A549 (cell line): ENCODE measurements at regions not wholly inside any gene's neighbourhood (a gene's known extent, or its start where the extent isn't known, plus 50 kb on each side); places are given as distances from the start of the nearest gene placed in this dataset.

ENCODE experiments used
- ATAC-seq, 2 experiments: fragments of 200-7000 bp in 1 of 2; fragments of >200 bp in 1 of 2; cut with Nextera tagmentation in 1 of 2; cut with Tn5 transposase in 1 of 2; 3 replicates each; pipeline versions ENCODE4 v1.8.0 to v1.9.1; 2018 to 2020; ENCODE audit warnings: mild to moderate bottlenecking in 1 of 2, moderate library complexity in 1 of 2
- CTCF ChIA-PET: fragments of 300-600 bp; sonication (Branson Sonifier 250); formaldehyde crosslinking; extraction: SDS; loops from one replicate; lab custom pipeline; 2021; ENCODE audit warnings: antibody characterized with exemption, inconsistent platforms; lab: Yijun Ruan, JAX
- POLR2A ChIA-PET: fragments of 350-600 bp; formaldehyde crosslinking; extraction: SDS; loops from one replicate; lab custom pipeline; 2021; ENCODE audit warnings: antibody characterized with exemption, inconsistent platforms; lab: Yijun Ruan, JAX
- DNase-seq, 2 experiments: peaks; one replicate each; pipeline versions ENCODE4 v3.0.0 to v3.0.0-alpha.2; 2011 to 2016; ENCODE audit warnings: low read depth in 1 of 2, low spot score in 1 of 2
- FAIRE-seq: peaks from 2 replicates; lab custom pipeline; 2011; peaks lifted over from hg19 to GRCh38; lab: Jason Lieb, UNC
- H3K27ac ChIP-seq, 2 experiments: fragments of >200 bp; sonication (Bioruptor Twin); formaldehyde crosslinking; 3 replicates each; pipeline ENCODE4 v1.5.1; 2016 to 2017
- H3K4me1 ChIP-seq: fragments of >200 bp; sonication (Bioruptor Twin); formaldehyde crosslinking; 3 replicates; pipeline ENCODE4 v1.6.1; 2016
- H3K4me2 ChIP-seq: fragments of >200 bp; sonication (Bioruptor Twin); formaldehyde crosslinking; 3 replicates; pipeline ENCODE4 v1.6.1; 2016
- H3K4me3 ChIP-seq: fragments of >200 bp; sonication (Bioruptor Twin); formaldehyde crosslinking; 3 replicates; pipeline ENCODE4 v1.5.1; 2016
- H3K9me3 ChIP-seq: fragments of >200 bp; sonication (Bioruptor Twin); formaldehyde crosslinking; 3 replicates; pipeline ENCODE4 v1.6.1; 2016
- BHLHE40 ChIP-seq: IDR thresholded peaks from 2 replicates; pipeline ENCODE4 v1.6.1; 2012; ENCODE audit warnings: low read depth, low read length, inconsistent platforms
- CHD2 ChIP-seq: fragments of 150-350 bp; IDR thresholded peaks from 2 replicates; pipeline ENCODE4 v1.6.1; 2014; ENCODE audit warnings: low read length; ENCODE audit not compliant: partially characterized antibody
- CHD4 ChIP-seq: fragments of 200-600 bp; sonication (generic); IDR thresholded peaks from 2 replicates; pipeline ENCODE4 v1.6.1; 2016; ENCODE audit warnings: antibody characterized with exemption, mild to moderate bottlenecking, borderline replicate concordance
- EHF ChIP-seq: fragments of 250-450 bp; sonication (Bioruptor Pico); IDR thresholded peaks from 2 replicates; pipeline ENCODE4 v1.5.0; 2020; ENCODE audit warnings: mild to moderate bottlenecking
- EHMT2 ChIP-seq: fragments of 200-600 bp; sonication (generic); IDR thresholded peaks from 2 replicates; pipeline ENCODE4 v1.6.1; 2016; ENCODE audit warnings: antibody characterized with exemption, low read depth, mild to moderate bottlenecking, moderate library complexity
- EP300 ChIP-seq, 2 experiments: fragments of >200 bp; sonication (Bioruptor Twin); formaldehyde crosslinking; IDR thresholded peaks; 2 replicates in 1 of 2; 3 replicates in 1 of 2; pipeline ENCODE4 v1.6.1; 2016 to 2017
- FOSB ChIP-seq: fragments of 250-450 bp; sonication (Bioruptor Pico); IDR thresholded peaks from 2 replicates; pipeline ENCODE4 v1.5.0; 2020; ENCODE audit warnings: mild to moderate bottlenecking, moderate library complexity
- GATA3 ChIP-seq: IDR thresholded peaks from 2 replicates; pipeline ENCODE4 v1.6.1; 2012; ENCODE audit warnings: borderline replicate concordance
- HEYL ChIP-seq: fragments of 250-450 bp; sonication (Bioruptor Pico); IDR thresholded peaks from 2 replicates; pipeline ENCODE4 v1.8.0; 2021; ENCODE audit warnings: mild to moderate bottlenecking, moderate library complexity
- HOXA7 ChIP-seq: fragments of 250-450 bp; sonication (Bioruptor Pico); IDR thresholded peaks from 2 replicates; pipeline ENCODE4 v1.5.0; 2020; ENCODE audit warnings: mild to moderate bottlenecking, moderate library complexity
- HOXB13 ChIP-seq: fragments of 250-450 bp; sonication (Bioruptor Pico); IDR thresholded peaks from 2 replicates; pipeline ENCODE4 v1.5.0; 2020; ENCODE audit warnings: low read depth, mild to moderate bottlenecking, moderate library complexity
- HOXB5 ChIP-seq: fragments of 250-450 bp; sonication (Bioruptor Pico); IDR thresholded peaks from 2 replicates; pipeline ENCODE4 v1.5.0; 2020; ENCODE audit warnings: mild to moderate bottlenecking, moderate library complexity
- JUN ChIP-seq, 2 experiments: fragments of >200 bp; sonication (Bioruptor Twin); formaldehyde crosslinking; IDR thresholded peaks; 2 replicates in 1 of 2; 3 replicates in 1 of 2; pipeline ENCODE4 v1.6.1; 2016 to 2017
- JUNB ChIP-seq: fragments of >200 bp; sonication (Bioruptor Twin); formaldehyde crosslinking; IDR thresholded peaks from 2 replicates; pipeline ENCODE4 v1.6.1; 2016
- KDM5A ChIP-seq: fragments of 200-600 bp; sonication (generic); IDR thresholded peaks from 2 replicates; pipeline ENCODE4 v1.6.1; 2016; ENCODE audit warnings: antibody characterized with exemption, mild to moderate bottlenecking
- MYC ChIP-seq: IDR thresholded peaks from 2 replicates; pipeline ENCODE4 v1.6.1; 2012; ENCODE audit warnings: mild to moderate bottlenecking, inconsistent platforms, low read length, improper control_type of control experiment, borderline replicate concordance
- NPAS2 ChIP-seq: fragments of 250-450 bp; sonication (Bioruptor Pico); IDR thresholded peaks from 2 replicates; pipeline ENCODE4 v1.8.0; 2022; ENCODE audit warnings: mild to moderate bottlenecking, moderate library complexity, borderline replicate concordance
- PHF8 ChIP-seq: fragments of 200-600 bp; sonication (generic); IDR thresholded peaks from 2 replicates; pipeline ENCODE4 v1.6.1; 2016; ENCODE audit warnings: low read depth, mild to moderate bottlenecking, antibody characterized with exemption, moderate library complexity, borderline replicate concordance
- POLR2A ChIP-seq: IDR thresholded peaks from 2 replicates; pipeline ENCODE4 v1.6.1; 2012; ENCODE audit warnings: mild to moderate bottlenecking, low read length
- POLR2AphosphoS2 ChIP-seq: conservative IDR thresholded peaks from 2 replicates; pipeline ENCODE4 v1.6.1; 2012; ENCODE audit warnings: low read length, improper control_type of control experiment, inconsistent platforms
- RAD21 ChIP-seq, 2 experiments: fragments of >200 bp in 1 of 2; sonication (Bioruptor Twin) in 1 of 2; formaldehyde crosslinking in 1 of 2; IDR thresholded peaks in 1 of 2; conservative IDR thresholded peaks in 1 of 2; 2 replicates in 1 of 2; 3 replicates in 1 of 2; pipeline ENCODE4 v1.6.1; 2012 to 2018; ENCODE audit warnings: inconsistent platforms in 1 of 2
- RCOR1 ChIP-seq: fragments of 150-350 bp; IDR thresholded peaks from 2 replicates; pipeline ENCODE4 v1.6.1; 2014; ENCODE audit warnings: antibody characterized with exemption, low read length, low read depth
- SMC3 ChIP-seq: fragments of >200 bp; sonication (Bioruptor Twin); formaldehyde crosslinking; IDR thresholded peaks from 3 replicates; pipeline ENCODE4 v1.6.1; 2018; ENCODE audit warnings: inconsistent platforms
- SREBF2 ChIP-seq: fragments of 450-650 bp; IDR thresholded peaks from 2 replicates; pipeline ENCODE4 v1.6.1; 2014; ENCODE audit warnings: mild to moderate bottlenecking, moderate library complexity
- ZNF302 ChIP-seq: fragments of 250-450 bp; sonication (Bioruptor Pico); IDR thresholded peaks from 2 replicates; pipeline ENCODE4 v1.9.0; 2021; ENCODE audit warnings: inconsistent platforms, mild to moderate bottlenecking, moderate library complexity
- ZSCAN20 ChIP-seq: fragments of 250-450 bp; sonication (Bioruptor Pico); IDR thresholded peaks from 2 replicates; pipeline ENCODE4 v1.8.0; 2022; ENCODE audit warnings: mild to moderate bottlenecking, moderate library complexity
- WGBS: methylation state at CpG from one replicate; pipeline ENCODE4 v1.1.6; 2017; ENCODE audit errors: missing lambda C conversion rate; 5-methylcytosine and 5-hydroxymethylcytosine counted together
- TF ChIP-seq, protein P1 (sequence below): fragments of 150-350 bp; IDR thresholded peaks from 2 replicates; pipeline ENCODE4 v1.6.1; 2014; ENCODE audit warnings: low read depth, mild to moderate bottlenecking, low read length
- TF ChIP-seq, protein P2 (sequence below): fragments of 250-450 bp; sonication (Bioruptor Pico); IDR thresholded peaks from 2 replicates; pipeline ENCODE4 v1.5.0; 2020; ENCODE audit warnings: low read depth, mild to moderate bottlenecking, moderate library complexity
- TF ChIP-seq, protein P3 (sequence below): IDR thresholded peaks from 2 replicates; pipeline ENCODE4 v1.6.1; 2012; ENCODE audit warnings: low read depth, borderline replicate concordance
- TF ChIP-seq, protein P4 (sequence below): IDR thresholded peaks from 2 replicates; pipeline ENCODE4 v1.6.1; 2012
- TF ChIP-seq, protein P5 (sequence below): fragments of 450-650 bp; IDR thresholded peaks from 2 replicates; pipeline ENCODE4 v1.6.1; 2014; ENCODE audit warnings: antibody characterized with exemption

DNA sequence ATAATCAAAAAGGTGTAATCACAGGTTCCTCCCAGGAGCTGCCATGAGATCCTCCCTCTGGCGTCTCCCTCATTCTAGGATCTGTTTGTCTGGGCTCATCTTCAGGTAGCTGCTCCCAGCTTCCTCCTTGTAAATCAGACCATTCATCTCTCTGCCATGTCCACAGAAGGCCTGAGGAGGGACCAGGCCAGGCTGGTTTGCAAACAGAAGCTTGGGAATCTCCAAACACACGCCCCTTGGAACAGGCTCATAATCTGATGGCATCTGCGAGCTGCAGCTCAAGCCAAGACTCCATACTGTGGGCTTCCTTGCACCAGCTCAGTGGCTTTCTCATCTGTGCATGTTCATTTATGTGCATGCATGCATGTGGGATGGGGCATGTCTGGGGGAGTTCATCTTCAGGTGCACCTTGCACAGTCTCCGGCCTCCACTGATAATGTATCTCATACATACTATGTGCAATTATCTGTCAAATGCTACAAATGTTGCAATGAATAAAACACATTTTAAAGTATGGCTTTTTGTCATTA is 134.9 kb downstream of the NXPE2 start:
- TF ChIP-seq, protein P1, sequence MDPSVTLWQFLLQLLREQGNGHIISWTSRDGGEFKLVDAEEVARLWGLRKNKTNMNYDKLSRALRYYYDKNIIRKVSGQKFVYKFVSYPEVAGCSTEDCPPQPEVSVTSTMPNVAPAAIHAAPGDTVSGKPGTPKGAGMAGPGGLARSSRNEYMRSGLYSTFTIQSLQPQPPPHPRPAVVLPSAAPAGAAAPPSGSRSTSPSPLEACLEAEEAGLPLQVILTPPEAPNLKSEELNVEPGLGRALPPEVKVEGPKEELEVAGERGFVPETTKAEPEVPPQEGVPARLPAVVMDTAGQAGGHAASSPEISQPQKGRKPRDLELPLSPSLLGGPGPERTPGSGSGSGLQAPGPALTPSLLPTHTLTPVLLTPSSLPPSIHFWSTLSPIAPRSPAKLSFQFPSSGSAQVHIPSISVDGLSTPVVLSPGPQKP = no peak
- TF ChIP-seq GATA3 (no peak), EP300 (IDR thresholded peaks at IDR 0.05) (no peak), CHD2 (no peak), EHF (CRISPR knock-in tag) (no peak), HOXA7 (no peak), EHMT2 (no peak), FOSB (CRISPR knock-in tag) (no peak), HEYL (no peak), POLR2AphosphoS2 (no peak), JUNB (no peak), BHLHE40 (no peak), CHD4 (no peak), MYC (no peak), ZSCAN20 (CRISPR knock-in tag) (no peak)
- WGBS = 14% methylated on average over 4 of the region's 4 CpGs
- Histone ChIP-seq H3K4me2 (no peak overlapping the region), H3K27ac (no peak overlapping the region), H3K4me1 (no peaks in the 10 kb centered on the region), H3K9me3 (no peaks in the 10 kb centered on the region), H3K4me3 (no peak overlapping the region)
- DNase-seq (no peak), ATAC-seq (no peak), FAIRE-seq (no peak)
- CTCF ChIA-PET = interaction anchor here (0.5 kb wide), 1 partner anchor 45 kb away, joined by 3 read pairs; no protein-coding TSS in a partner anchor
- POLR2A ChIA-PET = no interaction called here

DNA sequence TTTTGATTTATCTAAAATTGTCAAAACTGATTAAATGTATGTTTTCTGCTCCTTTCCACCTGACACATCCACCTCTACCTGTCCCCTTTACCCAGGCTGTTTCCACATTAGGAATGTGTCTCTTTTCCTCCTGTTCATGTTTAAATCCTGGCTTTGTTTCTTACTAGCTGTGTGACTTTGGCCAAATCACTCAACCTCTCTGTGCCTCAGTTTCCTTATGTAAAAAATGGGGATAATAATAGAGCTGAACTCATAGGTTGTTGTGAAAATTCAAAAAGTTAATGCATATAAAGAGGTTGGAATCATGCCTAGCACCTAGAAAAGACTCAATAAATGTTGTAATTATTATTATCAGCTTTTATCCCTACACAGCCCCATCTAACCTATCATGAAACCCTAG is 136.8 kb downstream of the NXPE2 start:
- TF ChIP-seq, protein P2, sequence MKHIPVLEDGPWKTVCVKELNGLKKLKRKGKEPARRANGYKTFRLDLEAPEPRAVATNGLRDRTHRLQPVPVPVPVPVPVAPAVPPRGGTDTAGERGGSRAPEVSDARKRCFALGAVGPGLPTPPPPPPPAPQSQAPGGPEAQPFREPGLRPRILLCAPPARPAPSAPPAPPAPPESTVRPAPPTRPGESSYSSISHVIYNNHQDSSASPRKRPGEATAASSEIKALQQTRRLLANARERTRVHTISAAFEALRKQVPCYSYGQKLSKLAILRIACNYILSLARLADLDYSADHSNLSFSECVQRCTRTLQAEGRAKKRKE = no peak
- TF ChIP-seq, protein P3, sequence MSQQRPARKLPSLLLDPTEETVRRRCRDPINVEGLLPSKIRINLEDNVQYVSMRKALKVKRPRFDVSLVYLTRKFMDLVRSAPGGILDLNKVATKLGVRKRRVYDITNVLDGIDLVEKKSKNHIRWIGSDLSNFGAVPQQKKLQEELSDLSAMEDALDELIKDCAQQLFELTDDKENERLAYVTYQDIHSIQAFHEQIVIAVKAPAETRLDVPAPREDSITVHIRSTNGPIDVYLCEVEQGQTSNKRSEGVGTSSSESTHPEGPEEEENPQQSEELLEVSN = no peak
- TF ChIP-seq ZSCAN20 (CRISPR knock-in tag) (no peak), HOXB5 (CRISPR knock-in tag) (no peak), SMC3 (no peak), RCOR1 (no peak), POLR2A (no peak), EHMT2 (no peak), HEYL (no peak), ZNF302 (CRISPR knock-in tag) (no peak), HOXB13 (CRISPR knock-in tag) (no peak), SREBF2 (no peak), JUNB (no peak), NPAS2 (CRISPR knock-in tag) (no peak), KDM5A (no peak)
- TF ChIP-seq, all 56 proteins: peak for 0
- FAIRE-seq (no peak), ATAC-seq (no peak), DNase-seq (no peak)
- Histone ChIP-seq H3K4me1 (no peaks in the 10 kb centered on the region), H3K4me2 (no peak overlapping the region), H3K4me3 (no peak overlapping the region), H3K27ac (no peak overlapping the region), H3K9me3 (no peaks in the 10 kb centered on the region)
- ChIA-PET POLR2A (no interaction called here), CTCF (no interaction called here)

DNA sequence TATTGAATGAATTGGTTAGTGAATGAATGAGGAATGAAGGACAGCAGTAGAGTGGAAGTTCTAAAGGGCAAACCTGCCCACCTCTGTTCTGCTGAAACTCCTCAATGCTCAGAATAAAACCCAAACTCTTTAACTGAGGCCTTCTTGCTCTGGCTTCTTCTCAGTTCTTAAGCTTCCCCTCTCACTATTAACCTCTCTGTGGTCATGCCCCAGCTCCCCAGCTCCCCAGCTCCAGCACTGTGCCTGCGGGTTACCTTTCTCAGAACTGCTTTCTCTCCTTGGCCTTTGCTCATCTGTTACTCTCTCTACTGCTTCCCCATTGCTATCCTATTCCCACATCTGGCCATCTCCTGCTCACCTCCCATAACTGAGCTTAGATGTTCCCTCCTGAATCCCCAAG is 137.4 kb downstream of the NXPE2 start:
- FAIRE-seq = no peak

More for the DNA sequence above, 137.4 kb downstream of the NXPE2 start:
- H3K4me2 ChIP-seq = no peak overlapping the region
- no peak for ATAC-seq
- H3K4me3 ChIP-seq = no peak overlapping the region
- no peak overlapping the region for H3K27ac ChIP-seq
- H3K4me1 ChIP-seq = no peaks in the 10 kb centered on the region
- 0% methylated on average over 1 of the region's 1 CpG for WGBS
- ChIA-PET CTCF (no interaction called here), POLR2A (no interaction called here)
- TF ChIP-seq PHF8 = no peak
- TF ChIP-seq, protein P4, sequence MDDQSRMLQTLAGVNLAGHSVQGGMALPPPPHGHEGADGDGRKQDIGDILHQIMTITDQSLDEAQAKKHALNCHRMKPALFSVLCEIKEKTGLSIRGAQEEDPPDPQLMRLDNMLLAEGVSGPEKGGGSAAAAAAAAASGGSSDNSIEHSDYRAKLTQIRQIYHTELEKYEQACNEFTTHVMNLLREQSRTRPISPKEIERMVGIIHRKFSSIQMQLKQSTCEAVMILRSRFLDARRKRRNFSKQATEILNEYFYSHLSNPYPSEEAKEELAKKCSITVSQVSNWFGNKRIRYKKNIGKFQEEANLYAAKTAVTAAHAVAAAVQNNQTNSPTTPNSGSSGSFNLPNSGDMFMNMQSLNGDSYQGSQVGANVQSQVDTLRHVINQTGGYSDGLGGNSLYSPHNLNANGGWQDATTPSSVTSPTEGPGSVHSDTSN = no peak
- TF ChIP-seq, protein P5, sequence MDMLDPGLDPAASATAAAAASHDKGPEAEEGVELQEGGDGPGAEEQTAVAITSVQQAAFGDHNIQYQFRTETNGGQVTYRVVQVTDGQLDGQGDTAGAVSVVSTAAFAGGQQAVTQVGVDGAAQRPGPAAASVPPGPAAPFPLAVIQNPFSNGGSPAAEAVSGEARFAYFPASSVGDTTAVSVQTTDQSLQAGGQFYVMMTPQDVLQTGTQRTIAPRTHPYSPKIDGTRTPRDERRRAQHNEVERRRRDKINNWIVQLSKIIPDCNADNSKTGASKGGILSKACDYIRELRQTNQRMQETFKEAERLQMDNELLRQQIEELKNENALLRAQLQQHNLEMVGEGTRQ = no peak
- TF ChIP-seq CHD4 = no peak
- no peak for TF ChIP-seq JUN (IDR thresholded peaks at IDR 0.05)
- no peak for TF ChIP-seq NPAS2 (CRISPR knock-in tag)
- no peak for TF ChIP-seq BHLHE40
- TF ChIP-seq RAD21 (conservative IDR thresholded peaks at IDR 0.05 in 1 of 2, IDR thresholded peaks at IDR 0.05 in 1 of 2) = no peak
- DNase-seq = no peak
- H3K9me3 ChIP-seq = no peaks in the 10 kb centered on the region
